DND-41 (cell line): ENCODE measurements at regions not wholly inside any gene's neighbourhood (a gene's known extent, or its start where the extent isn't known, plus 50 kb on each side); places are given as distances from the start of the nearest gene placed in this dataset.
"Not testable (repeated sequence)": the region's sequence is repeated elsewhere in the genome, so short reads cannot be mapped to it uniquely, and the experiment has no call there.

Experiments
- EZH2 ChIP-seq: IDR thresholded peaks from 3 replicates; pipeline ENCODE4 v1.6.1; 2012; ENCODE audit warnings: borderline replicate concordance, low read depth, mild to moderate bottlenecking, moderate library complexity, low read length, inconsistent platforms; ENCODE audit not compliant: severe bottlenecking
- TF ChIP-seq, protein P1 (sequence below): IDR thresholded peaks from 2 replicates; pipeline ENCODE4 v1.5.1; 2012; ENCODE audit warnings: borderline replicate concordance, low read length, moderate library complexity, mild to moderate bottlenecking; ENCODE audit not compliant: poor library complexity, severe bottlenecking; ENCODE audit errors: extremely low read depth

DNA sequence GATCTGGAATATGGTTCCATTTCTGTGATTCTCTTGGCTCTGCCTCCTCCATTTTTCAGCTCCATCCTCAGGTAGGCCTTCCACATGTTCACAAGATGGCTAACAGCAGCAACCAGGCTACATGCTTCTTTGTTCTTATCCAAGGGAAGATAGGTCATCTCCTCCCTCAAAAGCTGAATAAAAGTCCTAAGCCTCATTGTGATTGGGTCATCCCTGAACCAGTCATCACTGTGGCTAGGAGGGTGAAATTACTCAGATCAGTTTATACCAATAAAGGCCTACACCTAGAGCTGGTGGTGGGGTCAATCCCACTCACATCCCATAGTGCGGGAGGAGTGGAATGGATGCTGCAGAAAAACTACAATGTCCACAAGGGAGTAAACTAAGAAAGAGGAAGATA is 131.6 kb upstream of the HUWE1 start:
- TF ChIP-seq, protein P1, sequence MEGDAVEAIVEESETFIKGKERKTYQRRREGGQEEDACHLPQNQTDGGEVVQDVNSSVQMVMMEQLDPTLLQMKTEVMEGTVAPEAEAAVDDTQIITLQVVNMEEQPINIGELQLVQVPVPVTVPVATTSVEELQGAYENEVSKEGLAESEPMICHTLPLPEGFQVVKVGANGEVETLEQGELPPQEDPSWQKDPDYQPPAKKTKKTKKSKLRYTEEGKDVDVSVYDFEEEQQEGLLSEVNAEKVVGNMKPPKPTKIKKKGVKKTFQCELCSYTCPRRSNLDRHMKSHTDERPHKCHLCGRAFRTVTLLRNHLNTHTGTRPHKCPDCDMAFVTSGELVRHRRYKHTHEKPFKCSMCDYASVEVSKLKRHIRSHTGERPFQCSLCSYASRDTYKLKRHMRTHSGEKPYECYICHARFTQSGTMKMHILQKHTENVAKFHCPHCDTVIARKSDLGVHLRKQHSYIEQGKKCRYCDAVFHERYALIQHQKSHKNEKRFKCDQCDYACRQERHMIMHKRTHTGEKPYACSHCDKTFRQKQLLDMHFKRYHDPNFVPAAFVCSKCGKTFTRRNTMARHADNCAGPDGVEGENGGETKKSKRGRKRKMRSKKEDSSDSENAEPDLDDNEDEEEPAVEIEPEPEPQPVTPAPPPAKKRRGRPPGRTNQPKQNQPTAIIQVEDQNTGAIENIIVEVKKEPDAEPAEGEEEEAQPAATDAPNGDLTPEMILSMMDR, result not testable (repeated sequence)
- TF ChIP-seq EZH2, result not testable (repeated sequence)
